Choroid plexus epithelial cell (primary cell): ENCODE measurements at regions not wholly inside any gene's neighbourhood (a gene's known extent, or its start where the extent isn't known, plus 50 kb on each side); places are given as distances from the start of the nearest gene placed in this dataset.
A peak's percentile ranks its signal among the peaks of the same experiment; 100 is the strongest.
"Not testable (repeated sequence)": the region's sequence is repeated elsewhere in the genome, so short reads cannot be mapped to it uniquely, and the experiment has no call there.

ENCODE experiments used
- DNase-seq: peaks from one replicate; pipeline ENCODE4 v3.0.0-alpha.2; 2010; ENCODE audit warnings: low read depth
- H3K4me3 ChIP-seq: 2 replicates; pipeline ENCODE4 v1.5.1; 2011; ENCODE audit warnings: low read depth, mild to moderate bottlenecking, control low read depth, low read length, moderate library complexity
- CTCF ChIP-seq: conservative IDR thresholded peaks from 2 replicates; pipeline ENCODE4 v1.5.1; 2011; ENCODE audit warnings: low read depth, mild to moderate bottlenecking, control low read depth, inconsistent platforms, low read length, moderate library complexity

GRCh38 chr9:129307227-129307970, 129.3 kb upstream of the IER5L start:
- TF ChIP-seq CTCF = no peak
- no peak overlapping the region for H3K4me3 ChIP-seq
- DNase-seq = no peak

GRCh38 chr9:129306318-129306973, 128.4 kb upstream of the IER5L start:
- no peak overlapping the region for H3K4me3 ChIP-seq
- TF ChIP-seq CTCF = no peak
- no peak for DNase-seq

- no peak overlapping the region for H3K4me3 ChIP-seq
- no peak for DNase-seq
- no peak for TF ChIP-seq CTCF
Observed at GRCh38 chr9:129305246-129305645, 127.2 kb upstream of the IER5L start.

GRCh38 chr9:129301941-129302340, 123.9 kb upstream of the IER5L start:
- H3K4me3 ChIP-seq = no peak overlapping the region
- TF ChIP-seq CTCF = no peak
- DNase-seq = peak; percentile 16

- not testable (repeated sequence) for H3K4me3 ChIP-seq, DNase-seq
Observed at GRCh38 chr9:129296195-129296594, 118.1 kb upstream of the IER5L start.

GRCh38 chr9:129291041-129291501, 113.0 kb upstream of the IER5L start:
- H3K4me3 ChIP-seq = no peak overlapping the region
- DNase-seq = no peak
- TF ChIP-seq CTCF = no peak

GRCh38 chr9:129290606-129291005, 112.5 kb upstream of the IER5L start:
- TF ChIP-seq CTCF = no peak
- H3K4me3 ChIP-seq = no peak overlapping the region
- no peak for DNase-seq
